Heart right ventricle (tissue), 16 donors: ENCODE measurements at regions not wholly inside any gene's neighbourhood (a gene's known extent, or its start where the extent isn't known, plus 50 kb on each side); places are given as distances from the start of the nearest gene placed in this dataset.

Experiments
- ATAC-seq, 8 donors: fragments of 200-7000 bp; cut with Tn5 transposase; one replicate each; pipeline ENCODE4 v1.9.1; 2020; ENCODE audit warnings: mild to moderate bottlenecking in 8 of 8, moderate library complexity in 8 of 8, moderate number of reproducible peaks in 1 of 8
- DNase-seq, 2 donors: peaks; one replicate each; pipeline ENCODE4 v3.0.0-alpha.2; 2020
- H3K27ac ChIP-seq, 10 donors: fragments of 200-600 bp; sonication (generic) in 2 of 10; one replicate each; pipeline versions ENCODE4 v1.5.0 to v1.8.0; 2020 to 2022; ENCODE audit warnings: mild to moderate bottlenecking in 3 of 10
- H3K27me3 ChIP-seq, 7 donors: fragments of 200-600 bp; one replicate each; pipeline ENCODE4 v1.8.0; 2021 to 2022; ENCODE audit warnings: mild to moderate bottlenecking in 2 of 7
- H3K36me3 ChIP-seq, 9 donors: fragments of 200-600 bp; sonication (generic) in 1 of 9; one replicate each; pipeline versions ENCODE4 v1.5.0 to v1.8.0; 2020 to 2022; ENCODE audit warnings: mild to moderate bottlenecking in 2 of 9
- H3K4me1 ChIP-seq, 9 donors: fragments of 200-600 bp; sonication (generic) in 1 of 9; one replicate each; pipeline versions ENCODE4 v1.5.0 to v1.8.0; 2020 to 2022; ENCODE audit warnings: mild to moderate bottlenecking in 4 of 9
- H3K4me3 ChIP-seq, 10 donors: fragments of 200-600 bp; sonication (generic) in 2 of 10; one replicate each; pipeline versions ENCODE4 v1.5.0 to v1.8.0; 2020 to 2022; ENCODE audit warnings: mild to moderate bottlenecking in 7 of 10, moderate library complexity in 2 of 10
- H3K9me3 ChIP-seq, 11 donors: fragments of 200-600 bp in 10 of 11; sonication (generic) in 2 of 11; one replicate each; pipeline versions ENCODE4 v1.5.0 to v1.8.0; 2013 to 2022; ENCODE audit warnings: mild to moderate bottlenecking in 2 of 11, control low read depth in 1 of 11, moderate library complexity in 1 of 11
- WGBS, 2 donors: extraction: QIAGEN DNeasy Blood & Tissue Kit; methylation state at CpG; one replicate each; pipeline ENCODE4 v1.1.7; 2013; ENCODE audit warnings: inconsistent platforms in 1 of 2; 5-methylcytosine and 5-hydroxymethylcytosine counted together
- intact Hi-C, 10 donors: fragments of 100-400 bp; cut with DNase I; formaldehyde crosslinking; loops; one replicate each; pipeline versions ENCODE4 v1.11.1 to v1.14.2; 2022
- TF ChIP-seq, protein P1 (sequence below), 9 donors: fragments of 200-600 bp; sonication (generic) in 2 of 9; IDR thresholded peaks; one replicate each; pipeline versions ENCODE4 v1.5.0 to v1.8.0; 2021 to 2022; ENCODE audit warnings: antibody characterized with exemption in 9 of 9, mild to moderate bottlenecking in 5 of 9, moderate library complexity in 1 of 9
- donor health status: Arrhythmogenic right ventricular cardiomyopathy.
- donor health status: ischemic (EF 13 %, LVEDD 7.1; RV severe dilation, severe dysfunction).
- donor health status: healthy with polysubstance abuse.
- donor health status: DM: no; HTN: yes; CAD: no.
- donor health status: DM: no; HTN: no; CAD: no.
- donor health status: ischemic (EF 25% LVEDD 6.9; RV normal size, moderate dysfunction).
- donor health status: ischemic (EF 25% LVEDD 5.7; RV mildly dilated, moderate dysfunction).
- donor health status: healthy.
- donor health status: DM: yes; HTN: yes; CAD: no.
- donor health status: Ischemic cardiomyopathy.
- donor health status: ischemic (EF 35%, LVEDD 5.7; RV mildly dilated, moderate dysfunction).
- donor health status: nonischemic (EF 11% LVEDD 7.7; RV severe dilation, severe dysfunction).
- donor health status: DM: yes; HTN: yes; CAD: no.
- donor health status: PGD.
- donor health status: ischemic (EF 29% LVEDD 5.4; RV normal size, mild dysfunction).
- donor health status: nonischemic (EF 23%, LVEDD 6.1; RV moderate dilation, normal function).

- DNase-seq (no peak), ATAC-seq (no peak)
- no peak overlapping the region for H3K4me3 ChIP-seq
- peaks cover 0 to 13% (median 0%) of the 10 kb centered on the region in 7 donors for H3K27me3 ChIP-seq
- H3K36me3 ChIP-seq: no peaks in the 10 kb centered on the region
- TF ChIP-seq, protein P1, sequence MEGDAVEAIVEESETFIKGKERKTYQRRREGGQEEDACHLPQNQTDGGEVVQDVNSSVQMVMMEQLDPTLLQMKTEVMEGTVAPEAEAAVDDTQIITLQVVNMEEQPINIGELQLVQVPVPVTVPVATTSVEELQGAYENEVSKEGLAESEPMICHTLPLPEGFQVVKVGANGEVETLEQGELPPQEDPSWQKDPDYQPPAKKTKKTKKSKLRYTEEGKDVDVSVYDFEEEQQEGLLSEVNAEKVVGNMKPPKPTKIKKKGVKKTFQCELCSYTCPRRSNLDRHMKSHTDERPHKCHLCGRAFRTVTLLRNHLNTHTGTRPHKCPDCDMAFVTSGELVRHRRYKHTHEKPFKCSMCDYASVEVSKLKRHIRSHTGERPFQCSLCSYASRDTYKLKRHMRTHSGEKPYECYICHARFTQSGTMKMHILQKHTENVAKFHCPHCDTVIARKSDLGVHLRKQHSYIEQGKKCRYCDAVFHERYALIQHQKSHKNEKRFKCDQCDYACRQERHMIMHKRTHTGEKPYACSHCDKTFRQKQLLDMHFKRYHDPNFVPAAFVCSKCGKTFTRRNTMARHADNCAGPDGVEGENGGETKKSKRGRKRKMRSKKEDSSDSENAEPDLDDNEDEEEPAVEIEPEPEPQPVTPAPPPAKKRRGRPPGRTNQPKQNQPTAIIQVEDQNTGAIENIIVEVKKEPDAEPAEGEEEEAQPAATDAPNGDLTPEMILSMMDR (IDR thresholded peaks at IDR 0.05): no peak
- H3K4me1 ChIP-seq: no peaks in the 10 kb centered on the region
- 52 to 62% methylated on average over 5 of the region's 5 CpGs for WGBS, 2 donors
- no peak overlapping the region for H3K27ac ChIP-seq
- intact Hi-C loops: no loop called here
- peaks cover 0 to 7% (median 0%) of the 10 kb centered on the region in 11 donors for H3K9me3 ChIP-seq
These were observed 923.0 kb upstream of the TMEM132C start for GRCh38 chr12:127343940-127344339.

GRCh38 chr12:127351481-127352010 lies 915.4 kb upstream of the TMEM132C start:
- Histone ChIP-seq H3K36me3 (no peaks in the 10 kb centered on the region), H3K9me3 (peaks cover 0 to 15% (median 0%) of the 10 kb centered on the region in 11 donors), H3K4me1 (no peaks in the 10 kb centered on the region), H3K4me3 (no peak overlapping the region), H3K27ac (no peak overlapping the region), H3K27me3 (no peaks in the 10 kb centered on the region)
- WGBS, 2 donors: 80 to 84% methylated on average over 11 of the region's 11 CpGs
- no peak for DNase-seq
- ATAC-seq: no peak
- TF ChIP-seq, protein P1 (IDR thresholded peaks at IDR 0.05): no peak
- intact Hi-C loops: no loop called here

- TF ChIP-seq, protein P1 (IDR thresholded peaks at IDR 0.05): peak in 5 of 9 donors; percentile 6 to 33 (median 29)
- Histone ChIP-seq H3K27me3 (peaks cover 0 to 8% (median 0%) of the 10 kb centered on the region in 7 donors), H3K27ac (no peak overlapping the region), H3K36me3 (no peaks in the 10 kb centered on the region), H3K4me1 (no peaks in the 10 kb centered on the region), H3K9me3 (peaks cover 0 to 8% (median 0%) of the 10 kb centered on the region in 11 donors), H3K4me3 (no peak overlapping the region)
- ATAC-seq (no peak), DNase-seq (no peak)
- 52 to 61% methylated on average over 10 of the region's 10 CpGs for WGBS, 2 donors
- intact Hi-C loops: no loop called here
These were observed 911.7 kb upstream of the TMEM132C start for GRCh38 chr12:127355061-127355841.

- 76 to 79% methylated on average over 2 of the region's 2 CpGs for WGBS, 2 donors
- Histone ChIP-seq H3K27me3 (peaks cover 0 to 18% (median 0%) of the 10 kb centered on the region in 7 donors), H3K4me1 (no peaks in the 10 kb centered on the region), H3K9me3 (no peaks in the 10 kb centered on the region), H3K36me3 (no peaks in the 10 kb centered on the region), H3K27ac (no peak overlapping the region), H3K4me3 (no peak overlapping the region)
- no peak for DNase-seq
- ATAC-seq: no peak
- TF ChIP-seq, protein P1 (IDR thresholded peaks at IDR 0.05): no peak
- intact Hi-C loops: no loop called here
These were observed 908.1 kb upstream of the TMEM132C start for GRCh38 chr12:127358888-127359287.
